OCI-LY3 (cell line): ENCODE measurements at regions not wholly inside any gene's neighbourhood (a gene's known extent, or its start where the extent isn't known, plus 50 kb on each side); places are given as distances from the start of the nearest gene placed in this dataset.

Experiments
- EZH2phosphoT487 ChIP-seq: fragments of 200-600 bp; shearing (Covaris generic); IDR thresholded peaks from 2 replicates; pipeline ENCODE4 v1.6.1; 2018; ENCODE audit warnings: antibody characterized with exemption, mixed run types, low read depth
- TF ChIP-seq, protein P1 (sequence below): fragments of 200-600, 300-600 bp; sonication (generic); IDR thresholded peaks from 2 replicates; pipeline ENCODE4 v1.5.1; 2014; ENCODE audit warnings: antibody characterized with exemption, low read length, low read depth

DNA sequence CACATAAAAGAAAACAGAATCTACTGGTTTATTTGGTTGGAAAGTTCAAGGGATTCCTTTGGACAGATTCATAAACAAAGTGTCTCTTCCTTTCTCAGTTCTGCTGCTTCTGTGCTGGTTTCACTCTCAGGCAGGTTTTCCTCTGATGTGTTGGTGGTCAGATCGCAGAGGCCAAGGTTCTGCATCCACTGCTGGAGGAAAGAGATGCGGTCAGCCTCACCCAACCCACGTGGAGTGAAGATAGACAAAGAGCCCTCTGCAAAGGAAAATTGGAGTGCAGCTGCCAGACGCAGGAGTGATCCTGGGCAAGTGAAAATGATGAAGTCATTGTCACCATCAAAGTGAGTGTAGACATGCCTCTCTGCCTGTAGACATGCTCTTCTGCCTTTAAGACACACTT is 352.0 kb downstream of the TSHZ3 start:
- TF ChIP-seq, protein P1, sequence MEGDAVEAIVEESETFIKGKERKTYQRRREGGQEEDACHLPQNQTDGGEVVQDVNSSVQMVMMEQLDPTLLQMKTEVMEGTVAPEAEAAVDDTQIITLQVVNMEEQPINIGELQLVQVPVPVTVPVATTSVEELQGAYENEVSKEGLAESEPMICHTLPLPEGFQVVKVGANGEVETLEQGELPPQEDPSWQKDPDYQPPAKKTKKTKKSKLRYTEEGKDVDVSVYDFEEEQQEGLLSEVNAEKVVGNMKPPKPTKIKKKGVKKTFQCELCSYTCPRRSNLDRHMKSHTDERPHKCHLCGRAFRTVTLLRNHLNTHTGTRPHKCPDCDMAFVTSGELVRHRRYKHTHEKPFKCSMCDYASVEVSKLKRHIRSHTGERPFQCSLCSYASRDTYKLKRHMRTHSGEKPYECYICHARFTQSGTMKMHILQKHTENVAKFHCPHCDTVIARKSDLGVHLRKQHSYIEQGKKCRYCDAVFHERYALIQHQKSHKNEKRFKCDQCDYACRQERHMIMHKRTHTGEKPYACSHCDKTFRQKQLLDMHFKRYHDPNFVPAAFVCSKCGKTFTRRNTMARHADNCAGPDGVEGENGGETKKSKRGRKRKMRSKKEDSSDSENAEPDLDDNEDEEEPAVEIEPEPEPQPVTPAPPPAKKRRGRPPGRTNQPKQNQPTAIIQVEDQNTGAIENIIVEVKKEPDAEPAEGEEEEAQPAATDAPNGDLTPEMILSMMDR = no peak
- no peak for TF ChIP-seq EZH2phosphoT487
